Choroid plexus epithelial cell (primary cell): ENCODE measurements at regions not wholly inside any gene's neighbourhood (a gene's known extent, or its start where the extent isn't known, plus 50 kb on each side); places are given as distances from the start of the nearest gene placed in this dataset.

ENCODE experiments used
- DNase-seq: peaks from one replicate; pipeline ENCODE4 v3.0.0-alpha.2; 2010; ENCODE audit warnings: low read depth
- H3K4me3 ChIP-seq: 2 replicates; pipeline ENCODE4 v1.5.1; 2011; ENCODE audit warnings: low read depth, mild to moderate bottlenecking, control low read depth, low read length, moderate library complexity
- CTCF ChIP-seq: conservative IDR thresholded peaks from 2 replicates; pipeline ENCODE4 v1.5.1; 2011; ENCODE audit warnings: low read depth, mild to moderate bottlenecking, control low read depth, inconsistent platforms, low read length, moderate library complexity

- no peak for TF ChIP-seq CTCF
- no peak for DNase-seq
- H3K4me3 ChIP-seq, result no peak overlapping the region
Observed at GRCh38 chr13:99805361-99805760, 166.2 kb downstream of the ZIC5 start.

- no peak overlapping the region for H3K4me3 ChIP-seq
- no peak for TF ChIP-seq CTCF
- DNase-seq, result no peak
Observed at GRCh38 chr13:99803141-99803540, 168.4 kb downstream of the ZIC5 start.

- no peak overlapping the region for H3K4me3 ChIP-seq
- DNase-seq, result no peak
- no peak for TF ChIP-seq CTCF
Observed at GRCh38 chr13:99802416-99802815, 169.2 kb downstream of the ZIC5 start.

GRCh38 chr13:99800951-99801350 lies 170.6 kb downstream of the ZIC5 start:
- H3K4me3 ChIP-seq, result no peak overlapping the region
- no peak for DNase-seq
- no peak for TF ChIP-seq CTCF

- no peak for DNase-seq
- no peak overlapping the region for H3K4me3 ChIP-seq
- no peak for TF ChIP-seq CTCF
Observed at GRCh38 chr13:99800011-99800410, 171.6 kb downstream of the ZIC5 start.

- TF ChIP-seq CTCF, result no peak
- no peak overlapping the region for H3K4me3 ChIP-seq
- no peak for DNase-seq
Observed at GRCh38 chr13:99798756-99799155, 172.8 kb downstream of the ZIC5 start.

- DNase-seq, result no peak
- TF ChIP-seq CTCF, result no peak
- no peak overlapping the region for H3K4me3 ChIP-seq
Observed at GRCh38 chr13:99797691-99798090, 173.9 kb downstream of the ZIC5 start.
